ENCODE measurements at regions not wholly inside any gene's neighbourhood (a gene's known extent, or its start where the extent isn't known, plus 50 kb on each side); places are given as distances from the start of the nearest gene placed in this dataset.
"Not testable (repeated sequence)": the region's sequence is repeated elsewhere in the genome, so short reads cannot be mapped to it uniquely, and the experiment has no call there.

- Histone ChIP-seq H3K4me3 (ENCODE audit: low read depth, low read length) (no peak overlapping the region), H3K9me3 (no peaks in the 10 kb centered on the region), H3K27me3 (no peaks in the 10 kb centered on the region), H3K36me3 (no peaks in the 10 kb centered on the region), H3K4me1 (no peaks in the 10 kb centered on the region)
- DNase-seq, result no peak
- no peak for TF ChIP-seq CTCF (IDR thresholded peaks at IDR 0.05; ENCODE audit: low read depth, low read length)
These were observed 202.5 kb upstream of the AHR start for GRCh38 chr7:17095931-17096330.

- DNase-seq, result no peak
- H3K4me3 ChIP-seq (ENCODE audit: low read depth, low read length), result no peak overlapping the region
- H3K4me1 ChIP-seq, result no peaks in the 10 kb centered on the region
- TF ChIP-seq CTCF (IDR thresholded peaks at IDR 0.05; ENCODE audit: low read depth, low read length), result no peak
- no peaks in the 10 kb centered on the region for H3K27me3 ChIP-seq
- no peaks in the 10 kb centered on the region for H3K36me3 ChIP-seq
- H3K9me3 ChIP-seq, result no peaks in the 10 kb centered on the region
These were observed 200.7 kb upstream of the AHR start for GRCh38 chr7:17097668-17098297.

DNA sequence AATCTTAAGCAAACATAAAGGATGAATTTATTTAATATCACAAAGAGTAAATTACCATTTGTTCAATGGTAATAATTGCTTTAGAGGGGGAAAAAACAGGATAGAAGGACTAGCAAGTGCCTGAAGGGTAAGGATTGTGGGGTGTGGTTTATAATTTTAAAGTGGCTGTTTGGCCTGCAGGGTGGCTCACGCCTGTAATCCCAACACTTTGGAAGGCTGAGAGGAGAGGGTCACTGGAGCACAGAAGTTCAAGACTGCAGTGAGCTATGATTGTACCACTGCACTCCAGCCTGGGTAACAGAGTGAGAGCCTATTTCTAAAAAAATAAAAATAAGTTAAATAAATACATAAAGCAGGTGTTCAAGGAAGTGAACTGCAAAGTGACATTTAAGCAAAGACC, 199.9 kb upstream of the AHR start:
- Histone ChIP-seq H3K4me3 (ENCODE audit: low read depth, low read length) (no peak overlapping the region), H3K27me3 (no peaks in the 10 kb centered on the region), H3K9me3 (no peaks in the 10 kb centered on the region), H3K36me3 (no peaks in the 10 kb centered on the region), H3K4me1 (no peaks in the 10 kb centered on the region)
- no peak for TF ChIP-seq CTCF (IDR thresholded peaks at IDR 0.05; ENCODE audit: low read depth, low read length)
- DNase-seq, result no peak

GRCh38 chr7:17099083-17099973, 199.1 kb upstream of the AHR start:
- Histone ChIP-seq H3K9me3 (no peaks in the 10 kb centered on the region), H3K4me1 (no peaks in the 10 kb centered on the region), H3K36me3 (no peaks in the 10 kb centered on the region), H3K27me3 (no peaks in the 10 kb centered on the region), H3K4me3 (ENCODE audit: low read depth, low read length) (no peak overlapping the region)
- no peak for DNase-seq
- TF ChIP-seq CTCF (IDR thresholded peaks at IDR 0.05; ENCODE audit: low read depth, low read length), result no peak

GRCh38 chr7:17099974-17100509, 198.4 kb upstream of the AHR start:
- not testable (repeated sequence) for H3K4me3 ChIP-seq (ENCODE audit: low read depth, low read length); DNase-seq

DNA sequence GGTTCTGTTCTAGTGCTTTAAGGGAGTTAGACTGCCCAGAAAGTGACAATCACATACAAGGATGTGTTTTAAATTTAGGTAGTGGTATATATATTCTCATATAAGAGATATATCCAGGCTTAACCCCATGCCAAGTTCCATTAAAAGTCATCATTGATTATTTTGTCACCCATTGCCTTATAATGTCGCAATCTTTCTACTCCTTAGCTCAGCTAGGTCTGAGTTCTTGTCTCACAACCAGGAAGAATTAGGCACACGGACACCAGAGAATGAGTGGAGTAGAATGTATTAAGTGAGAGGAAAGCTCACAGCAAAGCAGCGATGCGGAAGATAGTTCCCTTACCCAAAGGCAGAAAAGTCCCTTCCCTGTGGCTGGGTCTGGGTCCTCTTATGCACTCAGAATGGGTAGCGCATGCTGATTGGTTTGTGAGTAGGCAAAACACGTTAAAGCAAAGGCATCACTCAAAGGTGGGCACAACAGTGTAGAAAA, 197.2 kb upstream of the AHR start:
- no peak for TF ChIP-seq CTCF (IDR thresholded peaks at IDR 0.05; ENCODE audit: low read depth, low read length)
- no peaks in the 10 kb centered on the region for H3K9me3 ChIP-seq
- H3K27me3 ChIP-seq, result no peaks in the 10 kb centered on the region
- H3K4me1 ChIP-seq, result no peaks in the 10 kb centered on the region
- no peaks in the 10 kb centered on the region for H3K36me3 ChIP-seq
- DNase-seq, result no peak
- no peak overlapping the region for H3K4me3 ChIP-seq (ENCODE audit: low read depth, low read length)

More at GRCh38 chr7:17099974-17100509, 198.4 kb upstream of the AHR start:
- H3K27me3 ChIP-seq, H3K9me3 ChIP-seq, H3K4me1 ChIP-seq, H3K36me3 ChIP-seq: not testable (repeated sequence)

Data from BE2C (cell line).